Naive thymus-derived CD4-positive, alpha-beta T cell (primary cell): ENCODE measurements at regions not wholly inside any gene's neighbourhood (a gene's known extent, or its start where the extent isn't known, plus 50 kb on each side); places are given as distances from the start of the nearest gene placed in this dataset.

Source experiments
- ATAC-seq: fragments of 150-1000 bp; cut with Tn5 transposase; 2 replicates; pipeline ENCODE4 v1.10.0; 2021; ENCODE audit warnings: mild to moderate bottlenecking, moderate library complexity
- CTCF ChIA-PET: fragments of 350-600 bp; sonication (Branson Sonifier 250); formaldehyde crosslinking; loops from one replicate; lab custom pipeline; 2021; ENCODE audit warnings: antibody characterized with exemption; lab: Charles Lee
- POLR2A ChIA-PET: fragments of 350-600 bp; sonication (Branson Sonifier 250); formaldehyde crosslinking; loops from one replicate; lab custom pipeline; 2021; ENCODE audit warnings: antibody characterized with exemption, inconsistent platforms; lab: Charles Lee
- DNase-seq, 9 donors: peaks; one replicate each; pipeline versions ENCODE4 v3.0.0 to v3.0.0-alpha.2; 2020 to 2022; ENCODE audit warnings: mixed read lengths in 1 of 9
- H3K27ac ChIP-seq: one replicate; pipeline ENCODE4 v1.7.0; 2013; ENCODE audit warnings: mild to moderate bottlenecking, low read depth, low read length, moderate library complexity
- H3K27me3 ChIP-seq, 2 donors: one replicate each; pipeline ENCODE4 v1.7.0; 2013; ENCODE audit warnings: low read length in 2 of 2, mild to moderate bottlenecking in 2 of 2, moderate library complexity in 2 of 2; ENCODE audit not compliant: control insufficient read depth in 2 of 2, insufficient read depth in 2 of 2
- H3K36me3 ChIP-seq, 3 experiments: 1 replicate in 2 of 3; 2 replicates in 1 of 3; pipeline ENCODE4 v1.7.0; 2013; ENCODE audit warnings: low read length in 3 of 3, mild to moderate bottlenecking in 3 of 3, moderate library complexity in 1 of 3; ENCODE audit not compliant: insufficient read depth in 3 of 3, control insufficient read depth in 2 of 3
- H3K4me1 ChIP-seq, 2 donors: one replicate each; pipeline ENCODE4 v1.7.0; 2013; ENCODE audit warnings: low read length in 2 of 2, mild to moderate bottlenecking in 2 of 2, moderate library complexity in 1 of 2; ENCODE audit not compliant: control insufficient read depth in 2 of 2, insufficient read depth in 2 of 2
- H3K4me3 ChIP-seq: 2 replicates; pipeline ENCODE4 v1.7.0; 2013; ENCODE audit warnings: mild to moderate bottlenecking, low read length
- H3K9me3 ChIP-seq, 3 experiments: 1 replicate in 2 of 3; 2 replicates in 1 of 3; pipeline ENCODE4 v1.7.0; 2013; ENCODE audit warnings: low read length in 3 of 3; ENCODE audit not compliant: control insufficient read depth in 2 of 3
- H3K27ac Mint-ChIP-seq, 9 donors: one replicate each; pipeline ENCODE4 v1.8.0; 2020 to 2022; ENCODE audit warnings: mixed read lengths in 9 of 9, mild to moderate bottlenecking in 8 of 9, moderate library complexity in 5 of 9, inconsistent platforms in 2 of 9
- H3K27me3 Mint-ChIP-seq, 5 donors: one replicate each; pipeline ENCODE4 v1.8.0; 2021 to 2022; ENCODE audit warnings: mixed read lengths in 5 of 5, mild to moderate bottlenecking in 1 of 5
- H3K36me3 Mint-ChIP-seq, 5 donors: one replicate each; pipeline ENCODE4 v1.8.0; 2020 to 2022; ENCODE audit warnings: mixed read lengths in 5 of 5, mild to moderate bottlenecking in 3 of 5, inconsistent platforms in 1 of 5
- H3K4me1 Mint-ChIP-seq, 7 donors: one replicate each; pipeline ENCODE4 v1.8.0; 2020 to 2022; ENCODE audit warnings: mixed read lengths in 7 of 7, mild to moderate bottlenecking in 3 of 7, inconsistent platforms in 1 of 7
- H3K4me3 Mint-ChIP-seq, 10 donors: one replicate each; pipeline ENCODE4 v1.8.0; 2020 to 2022; ENCODE audit warnings: mild to moderate bottlenecking in 10 of 10, mixed read lengths in 10 of 10, moderate library complexity in 6 of 10, inconsistent platforms in 2 of 10
- H3K9me3 Mint-ChIP-seq, 11 donors: one replicate each; pipeline ENCODE4 v1.8.0; 2020 to 2022; ENCODE audit warnings: mixed read lengths in 11 of 11, mild to moderate bottlenecking in 4 of 11, inconsistent platforms in 1 of 11, moderate library complexity in 1 of 11
- intact Hi-C, 2 donors: fragments of 100-400 bp; cut with micrococcal nuclease; formaldehyde crosslinking; loops; one replicate each; pipeline ENCODE4 v1.15.1; 2023

- Mint-ChIP-seq H3K4me1 (peaks cover 0 to 22% (median 12%) of the 10 kb centered on the region in 7 donors), H3K27ac (peak overlapping the region in 1 of 9 donors; percentile 22), H3K9me3 (peaks cover 27 to 97% (median 51%) of the 10 kb centered on the region in 11 donors), H3K4me3 (peak overlapping the region in 2 of 10 donors; percentile 38 to 50), H3K27me3 (peaks cover 0 to 6% (median 0%) of the 10 kb centered on the region in 5 donors), H3K36me3 (peaks cover 0 to 41% (median 27%) of the 10 kb centered on the region in 5 donors)
- ATAC-seq (no peak), DNase-seq (peak in 5 of 9 donors; percentile 2 to 42 (median 19))
- Histone ChIP-seq H3K9me3 (peaks cover 0 to 17% (median 0%) of the 10 kb centered on the region in 3 experiments), H3K4me3 (no peak overlapping the region), H3K4me1 (no peaks in the 10 kb centered on the region), H3K36me3 (no peaks in the 10 kb centered on the region), H3K27me3 (no peaks in the 10 kb centered on the region), H3K27ac (no peak overlapping the region)
- ChIA-PET POLR2A (no interaction called here), CTCF (no interaction called here)
- intact Hi-C loops = no loop called here
Observed at GRCh38 chr19:20482721-20483120, 82.9 kb downstream of the ZNF737 start.

- Histone ChIP-seq H3K4me1 (no peaks in the 10 kb centered on the region), H3K9me3 (peaks cover 0 to 17% (median 0%) of the 10 kb centered on the region in 3 experiments), H3K27me3 (no peaks in the 10 kb centered on the region), H3K27ac (no peak overlapping the region), H3K4me3 (no peak overlapping the region), H3K36me3 (no peaks in the 10 kb centered on the region)
- no peak for DNase-seq
- ChIA-PET POLR2A (no interaction called here), CTCF (interaction anchor here (0.8 kb wide), 1 partner anchor 8 kb away, joined by 3 read pairs; no protein-coding TSS in a partner anchor)
- H3K4me3 Mint-ChIP-seq = peak overlapping the region in 4 of 10 donors; percentile 10 to 50 (median 15)
- peaks cover 0 to 25% (median 17%) of the 10 kb centered on the region in 7 donors for H3K4me1 Mint-ChIP-seq
- ATAC-seq = no peak
- H3K27me3 Mint-ChIP-seq = peaks cover 0 to 6% (median 0%) of the 10 kb centered on the region in 5 donors
- peaks cover 0 to 45% (median 35%) of the 10 kb centered on the region in 5 donors for H3K36me3 Mint-ChIP-seq
- intact Hi-C loops = no loop called here
- H3K27ac Mint-ChIP-seq = no peak overlapping the region
- peaks cover 31 to 97% (median 53%) of the 10 kb centered on the region in 11 donors for H3K9me3 Mint-ChIP-seq
Observed at GRCh38 chr19:20481736-20482135, 83.8 kb downstream of the ZNF737 start.

DNA sequence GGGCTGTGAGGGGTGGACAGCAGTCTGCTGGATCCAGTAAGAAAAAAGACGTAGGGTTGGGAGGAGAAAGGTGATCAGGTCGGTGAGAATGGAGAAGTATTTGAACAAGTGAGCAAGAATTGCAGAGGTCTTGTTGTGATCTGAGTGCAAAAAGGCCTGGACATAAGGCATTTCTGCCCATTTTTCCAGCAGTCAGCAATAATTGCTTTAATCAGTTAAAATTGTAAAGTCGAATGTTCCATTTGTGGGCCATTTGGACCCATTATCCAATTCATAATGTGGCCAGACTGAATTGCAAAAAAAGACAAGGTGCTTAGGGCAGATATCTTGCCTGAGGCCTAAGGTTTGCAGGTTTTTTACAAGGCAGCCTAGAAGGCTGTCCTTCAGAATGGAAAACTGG lies 86.1 kb downstream of the ZNF737 start:
- DNase-seq (no peak), ATAC-seq (no peak)
- H3K36me3 ChIP-seq = no peaks in the 10 kb centered on the region
- H3K27me3 Mint-ChIP-seq = peaks cover 0 to 6% (median 0%) of the 10 kb centered on the region in 5 donors
- ChIA-PET POLR2A (no interaction called here), CTCF (no interaction called here)
- H3K4me3 ChIP-seq = no peak overlapping the region
- H3K4me3 Mint-ChIP-seq = peak overlapping the region in 1 of 10 donors; percentile 7
- peaks cover 37 to 97% (median 55%) of the 10 kb centered on the region in 11 donors for H3K9me3 Mint-ChIP-seq
- H3K9me3 ChIP-seq = peaks cover 0 to 17% (median 0%) of the 10 kb centered on the region in 3 experiments
- intact Hi-C loops = no loop called here
- no peaks in the 10 kb centered on the region for H3K4me1 ChIP-seq
- H3K27ac ChIP-seq = no peak overlapping the region
- peaks cover 0 to 25% (median 19%) of the 10 kb centered on the region in 7 donors for H3K4me1 Mint-ChIP-seq
- H3K27ac Mint-ChIP-seq = no peak overlapping the region
- no peaks in the 10 kb centered on the region for H3K27me3 ChIP-seq
- H3K36me3 Mint-ChIP-seq = peaks cover 0 to 54% (median 42%) of the 10 kb centered on the region in 5 donors

DNA sequence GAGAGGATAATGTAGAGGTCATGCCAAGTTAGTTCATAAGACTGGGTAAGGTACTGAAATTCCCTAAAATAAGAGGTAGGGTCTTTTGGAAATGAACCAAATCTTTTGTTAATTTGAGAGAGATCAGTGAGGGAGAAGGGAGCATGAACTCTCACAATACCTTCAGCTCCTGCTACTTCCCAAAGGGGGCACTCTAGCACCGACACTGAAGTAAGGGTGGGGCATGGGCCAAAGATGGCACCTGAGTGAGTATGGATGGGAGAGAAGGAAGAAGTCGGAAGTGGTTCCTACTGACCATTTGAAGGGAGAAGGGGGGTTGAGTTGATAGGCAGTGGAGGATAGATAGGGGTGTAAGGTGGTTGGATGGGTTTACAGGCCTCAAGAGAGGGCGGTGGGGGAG lies 86.6 kb downstream of the ZNF737 start:
- intact Hi-C loops = no loop called here
- H3K9me3 Mint-ChIP-seq = peaks cover 37 to 97% (median 55%) of the 10 kb centered on the region in 11 donors
- Histone ChIP-seq H3K4me1 (no peaks in the 10 kb centered on the region), H3K27me3 (no peaks in the 10 kb centered on the region), H3K27ac (no peak overlapping the region), H3K9me3 (peaks cover 0 to 17% (median 0%) of the 10 kb centered on the region in 3 experiments), H3K4me3 (no peak overlapping the region), H3K36me3 (no peaks in the 10 kb centered on the region)
- peaks cover 0 to 25% (median 19%) of the 10 kb centered on the region in 7 donors for H3K4me1 Mint-ChIP-seq
- ChIA-PET POLR2A (no interaction called here), CTCF (no interaction called here)
- DNase-seq (no peak), ATAC-seq (no peak)
- H3K4me3 Mint-ChIP-seq = peak overlapping the region in 1 of 10 donors; percentile 7
- H3K36me3 Mint-ChIP-seq = peaks cover 0 to 56% (median 41%) of the 10 kb centered on the region in 5 donors
- peaks cover 0 to 5% (median 0%) of the 10 kb centered on the region in 5 donors for H3K27me3 Mint-ChIP-seq
- H3K27ac Mint-ChIP-seq = no peak overlapping the region

DNA sequence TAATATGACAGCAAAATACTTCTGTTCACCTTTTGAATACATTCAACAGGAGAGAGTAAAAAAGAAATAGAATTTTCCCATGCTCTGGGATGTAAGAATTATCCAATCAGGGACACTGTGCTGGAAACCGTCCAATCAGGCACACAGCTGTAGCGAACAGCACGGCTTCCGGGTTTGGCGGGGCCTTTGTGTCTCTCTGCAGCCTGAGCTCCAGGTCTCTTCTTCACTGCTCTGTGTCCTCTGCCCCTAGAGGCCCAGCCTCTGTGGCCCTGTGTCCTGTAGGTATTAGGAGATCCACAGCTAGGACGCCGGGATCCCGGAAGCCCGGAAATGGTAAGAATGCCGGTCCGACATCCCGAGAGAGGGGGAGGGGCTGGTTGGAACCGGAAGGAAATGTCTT lies 92.7 kb downstream of the ZNF737 start:
- peaks cover 0 to 13% (median 0%) of the 10 kb centered on the region in 7 donors for H3K4me1 Mint-ChIP-seq
- no peaks in the 10 kb centered on the region for H3K9me3 ChIP-seq
- no peak overlapping the region for H3K4me3 Mint-ChIP-seq
- no peaks in the 10 kb centered on the region for H3K27me3 Mint-ChIP-seq
- no peak for ATAC-seq
- H3K27ac Mint-ChIP-seq = no peak overlapping the region
- H3K36me3 Mint-ChIP-seq = peaks cover 0 to 32% (median 17%) of the 10 kb centered on the region in 5 donors
- ChIA-PET POLR2A (no interaction called here), CTCF (no interaction called here)
- DNase-seq = no peak
- H3K4me3 ChIP-seq = no peak overlapping the region
- H3K9me3 Mint-ChIP-seq = peaks cover 23 to 74% (median 37%) of the 10 kb centered on the region in 11 donors
- no peaks in the 10 kb centered on the region for H3K36me3 ChIP-seq
- no peaks in the 10 kb centered on the region for H3K4me1 ChIP-seq
- H3K27ac ChIP-seq = no peak overlapping the region
- H3K27me3 ChIP-seq = no peaks in the 10 kb centered on the region
- intact Hi-C loops = no loop called here

DNA sequence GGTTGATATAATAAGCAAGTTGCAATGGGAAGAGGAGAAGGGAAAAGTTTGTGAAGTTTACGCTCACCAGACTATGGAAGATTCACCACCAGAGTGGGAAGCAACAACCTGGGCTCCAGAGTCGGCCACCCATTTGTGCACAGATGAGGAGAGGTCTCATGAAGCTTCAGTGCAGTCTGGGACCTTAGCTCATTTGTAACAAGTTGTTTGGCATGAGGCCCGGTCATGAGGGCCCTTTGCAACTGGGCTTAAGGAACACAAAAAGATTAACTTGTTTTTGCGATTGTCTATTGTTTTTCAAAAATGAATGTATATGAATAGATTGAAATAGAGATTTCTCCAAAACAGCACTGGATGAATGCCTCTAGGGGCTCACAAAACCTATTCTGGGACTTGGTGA lies 94.2 kb downstream of the ZNF737 start:
- Histone ChIP-seq H3K4me1 (no peaks in the 10 kb centered on the region), H3K4me3 (no peak overlapping the region), H3K27me3 (no peaks in the 10 kb centered on the region), H3K27ac (no peak overlapping the region), H3K9me3 (no peaks in the 10 kb centered on the region), H3K36me3 (no peaks in the 10 kb centered on the region)
- ATAC-seq (no peak), DNase-seq (no peak)
- H3K27ac Mint-ChIP-seq = no peak overlapping the region
- CTCF ChIA-PET = no interaction called here
- H3K9me3 Mint-ChIP-seq = peaks cover 9 to 61% (median 25%) of the 10 kb centered on the region in 11 donors
- H3K4me1 Mint-ChIP-seq = peaks cover 0 to 8% (median 0%) of the 10 kb centered on the region in 7 donors
- intact Hi-C loops = no loop called here
- no peaks in the 10 kb centered on the region for H3K27me3 Mint-ChIP-seq
- peaks cover 0 to 21% (median 12%) of the 10 kb centered on the region in 5 donors for H3K36me3 Mint-ChIP-seq
- no peak overlapping the region for H3K4me3 Mint-ChIP-seq
- POLR2A ChIA-PET = no interaction called here
